ENCODE measurements at regions not wholly inside any gene's neighbourhood (a gene's known extent, or its start where the extent isn't known, plus 50 kb on each side); places are given as distances from the start of the nearest gene placed in this dataset.

GRCh38 chr12:88952562-88952942, 372.3 kb upstream of the KITLG start:
- peak; percentile 51 for DNase-seq (ENCODE audit: low read depth, low spot score)

GRCh38 chr12:88951860-88952561, 371.7 kb upstream of the KITLG start:
- DNase-seq (ENCODE audit: low read depth, low spot score): no peak

- no peak for DNase-seq (ENCODE audit: low read depth, low spot score)
Measured at GRCh38 chr12:88951177-88951576, 370.9 kb upstream of the KITLG start.

- no peak for DNase-seq (ENCODE audit: low read depth, low spot score)
Measured at GRCh38 chr12:88947486-88948043, 367.3 kb upstream of the KITLG start.

GRCh38 chr12:88946372-88946997, 366.2 kb upstream of the KITLG start:
- peak; percentile 78 for DNase-seq (ENCODE audit: low read depth, low spot score)

- DNase-seq (ENCODE audit: low read depth, low spot score): no peak
Measured at GRCh38 chr12:88945051-88945732, 364.9 kb upstream of the KITLG start.

GRCh38 chr12:88944397-88944796, 364.1 kb upstream of the KITLG start:
- peak; percentile 77 for DNase-seq (ENCODE audit: low read depth, low spot score)

GRCh38 chr12:88940854-88941253, 360.6 kb upstream of the KITLG start:
- no peak for DNase-seq (ENCODE audit: low read depth, low spot score)

GRCh38 chr12:88935856-88936255, 355.6 kb upstream of the KITLG start:
- no peak for DNase-seq (ENCODE audit: low read depth, low spot score)

- no peak for DNase-seq (ENCODE audit: low read depth, low spot score)
Measured at GRCh38 chr12:88934163-88934747, 354.0 kb upstream of the KITLG start.

GRCh38 chr12:88932457-88932856, 352.2 kb upstream of the KITLG start:
- no peak for DNase-seq (ENCODE audit: low read depth, low spot score)

GRCh38 chr12:88931598-88931997, 351.3 kb upstream of the KITLG start:
- DNase-seq (ENCODE audit: low read depth, low spot score): no peak

GRCh38 chr12:88925454-88925853, 345.2 kb upstream of the KITLG start:
- DNase-seq (ENCODE audit: low read depth, low spot score): no peak

GRCh38 chr12:88924162-88924561, 343.9 kb upstream of the KITLG start:
- no peak for DNase-seq (ENCODE audit: low read depth, low spot score)

- no peak for DNase-seq (ENCODE audit: low read depth, low spot score)
Measured at GRCh38 chr12:88923631-88924030, 343.4 kb upstream of the KITLG start.

GRCh38 chr12:88922816-88923215, 342.5 kb upstream of the KITLG start:
- no peak for DNase-seq (ENCODE audit: low read depth, low spot score)

GRCh38 chr12:88921890-88922532, 341.7 kb upstream of the KITLG start:
- DNase-seq (ENCODE audit: low read depth, low spot score): no peak

GRCh38 chr12:88921434-88921833, 341.2 kb upstream of the KITLG start:
- no peak for DNase-seq (ENCODE audit: low read depth, low spot score)

GRCh38 chr12:88918161-88918560, 337.9 kb upstream of the KITLG start:
- no peak for DNase-seq (ENCODE audit: low read depth, low spot score)

- no peak for DNase-seq (ENCODE audit: low read depth, low spot score)
Measured at GRCh38 chr12:88914967-88915366, 334.7 kb upstream of the KITLG start.

GRCh38 chr12:88909510-88909909, 329.2 kb upstream of the KITLG start:
- no peak for DNase-seq (ENCODE audit: low read depth, low spot score)

- DNase-seq (ENCODE audit: low read depth, low spot score): no peak
Measured at GRCh38 chr12:88908345-88908744, 328.1 kb upstream of the KITLG start.
